Fibroblast of lung (primary cell): ENCODE measurements at regions not wholly inside any gene's neighbourhood (a gene's known extent, or its start where the extent isn't known, plus 50 kb on each side); places are given as distances from the start of the nearest gene placed in this dataset.
A peak's percentile ranks its signal among the peaks of the same experiment; 100 is the strongest.

ENCODE experiments used
- DNase-seq, 2 donors: peaks; one replicate each; pipeline versions ENCODE4 v3.0.0 to v3.0.0-alpha.2; 2010; ENCODE audit warnings: low read depth in 2 of 2
- H2AFZ ChIP-seq: 2 replicates; pipeline ENCODE4 v1.5.1; 2012; ENCODE audit warnings: low read length, control low read depth, inconsistent platforms
- H3K27ac ChIP-seq: 2 replicates; pipeline ENCODE4 v1.5.1; 2011; ENCODE audit warnings: low read length, control low read depth; ENCODE audit not compliant: insufficient read depth
- H3K27me3 ChIP-seq: 2 replicates; pipeline ENCODE4 v1.5.1; 2011; ENCODE audit warnings: mild to moderate bottlenecking, low read length; ENCODE audit not compliant: control insufficient read depth, insufficient read depth
- H3K36me3 ChIP-seq: 2 replicates; pipeline ENCODE4 v1.5.1; 2011; ENCODE audit warnings: low read length; ENCODE audit not compliant: control insufficient read depth, insufficient read depth
- H3K4me1 ChIP-seq: 2 replicates; pipeline ENCODE4 v1.5.1; 2011; ENCODE audit warnings: low read length; ENCODE audit not compliant: control insufficient read depth, insufficient read depth; ENCODE audit errors: extremely low read depth
- H3K4me2 ChIP-seq: 2 replicates; pipeline ENCODE4 v1.5.1; 2011; ENCODE audit warnings: low read length, control low read depth; ENCODE audit not compliant: insufficient read depth; ENCODE audit errors: extremely low read depth
- H3K4me3 ChIP-seq, 4 experiments: fragments of 200-600 bp in 1 of 4; sonication (generic) in 1 of 4; replicated peaks in 1 of 4; 2 replicates each; pipeline ENCODE4 v1.5.1; 2011 to 2016; ENCODE audit warnings: low read length in 4 of 4, low read depth in 3 of 4, mild to moderate bottlenecking in 3 of 4, control low read depth in 2 of 4, inconsistent platforms in 1 of 4, mixed read lengths in 1 of 4; ENCODE audit not compliant: insufficient read depth in 1 of 4; ENCODE audit errors: control extremely low read depth in 1 of 4
- H3K79me2 ChIP-seq: 2 replicates; pipeline ENCODE4 v1.5.1; 2012; ENCODE audit warnings: mild to moderate bottlenecking, low read length, inconsistent platforms; ENCODE audit not compliant: control insufficient read depth, insufficient read depth
- H3K9ac ChIP-seq: 2 replicates; pipeline ENCODE4 v1.5.1; 2011; ENCODE audit warnings: mild to moderate bottlenecking, low read length, control low read depth; ENCODE audit not compliant: insufficient read depth
- H3K9me3 ChIP-seq: 2 replicates; pipeline ENCODE4 v1.5.1; 2012; ENCODE audit warnings: low read depth, low read length; ENCODE audit not compliant: control insufficient read depth, insufficient read depth
- H4K20me1 ChIP-seq: 2 replicates; pipeline ENCODE4 v1.5.1; 2011; ENCODE audit warnings: low read length; ENCODE audit not compliant: control insufficient read depth, insufficient read depth; ENCODE audit errors: extremely low read depth
- CTCF ChIP-seq, 2 donors: IDR thresholded peaks in 1 of 2; conservative IDR thresholded peaks in 1 of 2; 1 replicate in 1 of 2; 2 replicates in 1 of 2; pipeline ENCODE4 v1.5.1; 2011 to 2012; ENCODE audit warnings: low read length in 2 of 2, control low read depth in 1 of 2, inconsistent platforms in 1 of 2, low read depth in 1 of 2, mild to moderate bottlenecking in 1 of 2
- EZH2 ChIP-seq: IDR thresholded peaks from 2 replicates; pipeline ENCODE4 v1.5.1; 2012; ENCODE audit warnings: low read length, control low read depth, mild to moderate bottlenecking; ENCODE audit errors: missing control alignments

- DNase-seq, result peak in 1 of 2 donors; percentile 80
- H2AFZ ChIP-seq, result no peak overlapping the region
Observed at GRCh38 chr12:84632556-84632955, 280.0 kb downstream of the SLC6A15 start.

GRCh38 chr12:84631020-84631419 is 281.6 kb downstream of the SLC6A15 start:
- H3K27me3 ChIP-seq, result no peaks in the 10 kb centered on the region
- DNase-seq, result no peak
- no peak overlapping the region for H3K9ac ChIP-seq
- H2AFZ ChIP-seq, result no peak overlapping the region
- no peak overlapping the region for H3K4me3 ChIP-seq
- H3K79me2 ChIP-seq, result no peaks in the 10 kb centered on the region
- H3K9me3 ChIP-seq, result no peaks in the 10 kb centered on the region
- no peaks in the 10 kb centered on the region for H3K36me3 ChIP-seq
- no peaks in the 10 kb centered on the region for H4K20me1 ChIP-seq
- no peak for TF ChIP-seq EZH2
- TF ChIP-seq CTCF (conservative IDR thresholded peaks at IDR 0.05 in 1 of 2, IDR thresholded peaks at IDR 0.05 in 1 of 2; ENCODE audit: low read depth in 1 of 2, low read length in 2 of 2), result no peak
- H3K4me1 ChIP-seq, result no peaks in the 10 kb centered on the region
- no peak overlapping the region for H3K27ac ChIP-seq
- no peak overlapping the region for H3K4me2 ChIP-seq

More at GRCh38 chr12:84632556-84632955, 280.0 kb downstream of the SLC6A15 start:
- Histone ChIP-seq H3K27me3 (no peaks in the 10 kb centered on the region), H3K4me3 (no peak overlapping the region), H3K4me1 (no peaks in the 10 kb centered on the region), H3K36me3 (no peaks in the 10 kb centered on the region), H3K4me2 (no peak overlapping the region), H3K9ac (no peak overlapping the region), H3K9me3 (no peaks in the 10 kb centered on the region), H3K79me2 (no peaks in the 10 kb centered on the region), H3K27ac (no peak overlapping the region), H4K20me1 (no peaks in the 10 kb centered on the region)
- TF ChIP-seq CTCF (conservative IDR thresholded peaks at IDR 0.05 in 1 of 2, IDR thresholded peaks at IDR 0.05 in 1 of 2; ENCODE audit: low read depth in 1 of 2, low read length in 2 of 2) (no peak), EZH2 (no peak)

- H3K79me2 ChIP-seq, result no peaks in the 10 kb centered on the region
- no peak for TF ChIP-seq CTCF (conservative IDR thresholded peaks at IDR 0.05 in 1 of 2, IDR thresholded peaks at IDR 0.05 in 1 of 2; ENCODE audit: low read depth in 1 of 2, low read length in 2 of 2)
- no peak for TF ChIP-seq EZH2
- no peak for DNase-seq
- no peak overlapping the region for H3K9ac ChIP-seq
- no peaks in the 10 kb centered on the region for H3K9me3 ChIP-seq
- H3K4me1 ChIP-seq, result no peaks in the 10 kb centered on the region
- H3K27ac ChIP-seq, result no peak overlapping the region
- H4K20me1 ChIP-seq, result no peaks in the 10 kb centered on the region
- no peak overlapping the region for H3K4me3 ChIP-seq
- H2AFZ ChIP-seq, result no peak overlapping the region
- H3K4me2 ChIP-seq, result no peak overlapping the region
- H3K27me3 ChIP-seq, result no peaks in the 10 kb centered on the region
- no peaks in the 10 kb centered on the region for H3K36me3 ChIP-seq
Observed at GRCh38 chr12:84627593-84627992, 285.0 kb downstream of the SLC6A15 start.
